Neural cell (in vitro differentiated cells): ENCODE measurements at regions not wholly inside any gene's neighbourhood (a gene's known extent, or its start where the extent isn't known, plus 50 kb on each side); places are given as distances from the start of the nearest gene placed in this dataset.

ENCODE experiments used
- H2AFZ ChIP-seq: fragments of 200-600, 300-800 bp; sonication (generic), shearing (Covaris generic); 2 replicates; pipeline ENCODE4 v1.6.0; 2014; ENCODE audit warnings: low read depth, mild to moderate bottlenecking, antibody characterized with exemption, low read length, moderate library complexity
- H3F3A ChIP-seq: fragments of 200-600 bp; shearing (Covaris generic); 2 replicates; pipeline ENCODE4 v1.6.1; 2016; ENCODE audit warnings: mild to moderate bottlenecking, moderate library complexity, mixed read lengths, antibody characterized with exemption, low read length; ENCODE audit not compliant: insufficient read depth, poor library complexity, severe bottlenecking
- H3K27ac ChIP-seq: fragments of 200-600, 300-800 bp; sonication (generic), shearing (Covaris generic); 2 replicates; pipeline ENCODE4 v1.5.1; 2014; ENCODE audit warnings: mild to moderate bottlenecking, low read length, moderate library complexity
- H3K27me3 ChIP-seq: fragments of 300-800, 200-600 bp; sonication (generic), shearing (Covaris generic); 2 replicates; pipeline ENCODE4 v1.6.0; 2014; ENCODE audit warnings: mild to moderate bottlenecking, low read depth, low read length, moderate library complexity; ENCODE audit not compliant: insufficient read depth
- H3K36me3 ChIP-seq: fragments of 300-800, 200-600 bp; sonication (generic), shearing (Covaris generic); 2 replicates; pipeline ENCODE4 v1.5.1; 2014; ENCODE audit warnings: mild to moderate bottlenecking, antibody characterized with exemption, low read length, moderate library complexity; ENCODE audit not compliant: insufficient read depth
- H3K4me2 ChIP-seq: fragments of 300-800, 200-600 bp; sonication (generic), shearing (Covaris generic); 2 replicates; pipeline ENCODE4 v1.6.0; 2014; ENCODE audit warnings: mild to moderate bottlenecking, low read length
- H3K4me3 ChIP-seq: fragments of 300-800, 200-600 bp; sonication (generic), shearing (Covaris generic); 2 replicates; pipeline ENCODE4 v1.5.1; 2014; ENCODE audit warnings: mild to moderate bottlenecking, low read length, moderate library complexity
- H3K79me2 ChIP-seq: fragments of 200-600 bp; shearing (Covaris generic); replicated peaks from 2 replicates; pipeline ENCODE4 v1.6.0; 2014; ENCODE audit warnings: mild to moderate bottlenecking, low read length, moderate library complexity; ENCODE audit not compliant: insufficient read depth
- H3K9ac ChIP-seq: fragments of 300-800, 200-600 bp; sonication (generic), shearing (Covaris generic); 2 replicates; pipeline ENCODE4 v1.6.1; 2016; ENCODE audit warnings: mild to moderate bottlenecking, low read length, mixed read lengths
- H3K9me2 ChIP-seq: fragments of 200-600 bp; shearing (Covaris generic); 2 replicates; pipeline ENCODE4 v1.6.1; 2016; ENCODE audit warnings: mild to moderate bottlenecking, low read length, mixed read lengths; ENCODE audit not compliant: insufficient read depth
- H3K9me3 ChIP-seq: fragments of 200-600, 300-800 bp; sonication (generic), shearing (Covaris generic); 2 replicates; pipeline ENCODE4 v1.6.1; 2016; ENCODE audit warnings: mild to moderate bottlenecking, mixed run types, low read length, moderate library complexity, mixed read lengths
- H4K20me1 ChIP-seq: fragments of 200-600 bp; shearing (Covaris generic); 2 replicates; pipeline ENCODE4 v1.6.1; 2016; ENCODE audit warnings: mild to moderate bottlenecking, mixed run types; ENCODE audit not compliant: insufficient read depth
- CTCF ChIP-seq: fragments of 450-650 bp; IDR thresholded peaks from 2 replicates; pipeline ENCODE4 v1.5.1; 2014; ENCODE audit warnings: antibody characterized with exemption, mild to moderate bottlenecking, moderate library complexity; ENCODE audit not compliant: poor library complexity, severe bottlenecking
- EP300 ChIP-seq: fragments of 450-650 bp; conservative IDR thresholded peaks from 2 replicates; pipeline ENCODE4 v1.6.1; 2014; ENCODE audit warnings: antibody characterized with exemption, mild to moderate bottlenecking, moderate library complexity; ENCODE audit not compliant: poor library complexity, severe bottlenecking
- EZH2 ChIP-seq: fragments of 200-600, 300-800 bp; shearing (Covaris generic), sonication (generic); IDR thresholded peaks from 2 replicates; pipeline ENCODE4 v1.6.1; 2014; ENCODE audit warnings: antibody characterized with exemption, low read length, borderline replicate concordance, mild to moderate bottlenecking; ENCODE audit not compliant: insufficient read depth, poor library complexity, severe bottlenecking
- MXI1 ChIP-seq: fragments of 450-650 bp; conservative IDR thresholded peaks from 2 replicates; pipeline ENCODE4 v1.6.1; 2014; ENCODE audit warnings: antibody characterized with exemption, mild to moderate bottlenecking; ENCODE audit not compliant: poor library complexity, severe bottlenecking
- POLR2AphosphoS5 ChIP-seq: IDR thresholded peaks from 2 replicates; pipeline ENCODE4 v1.6.1; 2012
- RAD21 ChIP-seq: fragments of 450-650 bp; conservative IDR thresholded peaks from 2 replicates; pipeline ENCODE4 v1.6.1; 2014; ENCODE audit warnings: antibody characterized with exemption, mild to moderate bottlenecking, moderate library complexity
- REST ChIP-seq: IDR thresholded peaks from 2 replicates; pipeline ENCODE4 v1.6.1; 2012; ENCODE audit warnings: borderline replicate concordance
- SMC3 ChIP-seq: fragments of 450-650 bp; conservative IDR thresholded peaks from 2 replicates; pipeline ENCODE4 v1.6.1; 2014; ENCODE audit warnings: antibody characterized with exemption, mild to moderate bottlenecking, moderate library complexity; ENCODE audit not compliant: poor library complexity
- TAF1 ChIP-seq: IDR thresholded peaks from 2 replicates; pipeline ENCODE4 v1.6.1; 2012; ENCODE audit warnings: low read depth

GRCh38 chrX:30948051-30948450 is 59.0 kb upstream of the TAB3 start:
- Histone ChIP-seq H3K27me3 (no peaks in the 10 kb centered on the region), H3K4me3 (no peak overlapping the region), H3K27ac (no peak overlapping the region), H3K36me3 (no peaks in the 10 kb centered on the region), H3K9ac (no peak overlapping the region), H2AFZ (no peak overlapping the region), H4K20me1 (no peaks in the 10 kb centered on the region), H3K4me2 (no peak overlapping the region), H3K9me3 (no peaks in the 10 kb centered on the region), H3F3A (no peaks in the 10 kb centered on the region), H3K9me2 (no peaks in the 10 kb centered on the region), H3K79me2 (no peaks in the 10 kb centered on the region)
- no peak for TF ChIP-seq SMC3
- no peak for TF ChIP-seq MXI1
- no peak for TF ChIP-seq EP300
- TF ChIP-seq EZH2, result no peak
- no peak for TF ChIP-seq POLR2AphosphoS5
- no peak for TF ChIP-seq RAD21
- no peak for TF ChIP-seq TAF1
- no peak for TF ChIP-seq REST
- TF ChIP-seq CTCF, result no peak

- Histone ChIP-seq H3K9me3 (no peaks in the 10 kb centered on the region), H3K4me2 (no peak overlapping the region), H3F3A (no peaks in the 10 kb centered on the region), H2AFZ (no peak overlapping the region), H4K20me1 (no peaks in the 10 kb centered on the region), H3K79me2 (no peaks in the 10 kb centered on the region), H3K9ac (no peak overlapping the region), H3K9me2 (no peaks in the 10 kb centered on the region), H3K27me3 (no peaks in the 10 kb centered on the region), H3K36me3 (no peaks in the 10 kb centered on the region), H3K4me3 (no peak overlapping the region), H3K27ac (no peak overlapping the region)
- TF ChIP-seq TAF1 (no peak), MXI1 (no peak), EP300 (no peak), SMC3 (no peak), RAD21 (no peak), POLR2AphosphoS5 (no peak), CTCF (no peak), EZH2 (no peak), REST (no peak)
These were observed 54.9 kb upstream of the TAB3 start for GRCh38 chrX:30943984-30944383.
